Suppressor macrophage treated with lipopolysaccharide for 1 hour (primary cell): ENCODE measurements at regions not wholly inside any gene's neighbourhood (a gene's known extent, or its start where the extent isn't known, plus 50 kb on each side); places are given as distances from the start of the nearest gene placed in this dataset.
"Not testable (repeated sequence)": the region's sequence is repeated elsewhere in the genome, so short reads cannot be mapped to it uniquely, and the experiment has no call there.

Experiments
- DNase-seq, 3 donors: peaks; one replicate each; pipeline ENCODE4 v3.0.0-alpha.2; 2020 to 2022

DNA sequence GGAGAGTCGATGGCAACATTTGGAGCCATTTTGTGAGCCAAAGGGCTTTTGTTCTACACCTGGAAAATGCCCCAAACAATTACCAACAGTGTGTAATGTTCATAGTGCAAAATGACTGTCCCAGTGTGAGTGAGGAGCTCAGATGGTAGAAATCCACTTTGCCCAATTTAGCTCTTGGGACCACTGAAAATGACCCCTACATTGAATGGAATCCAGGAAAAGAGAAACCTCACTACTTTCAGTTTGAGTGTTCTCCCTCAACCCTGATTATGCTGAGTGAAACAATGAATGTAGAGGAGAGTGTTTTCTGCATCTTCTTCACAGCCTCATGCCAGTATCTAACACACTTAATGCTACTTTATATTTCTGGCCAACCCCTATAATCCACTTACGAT is 84.9 kb upstream of the NRN1 start:
- peak in 1 of 3 donors; percentile 4 for DNase-seq

DNA sequence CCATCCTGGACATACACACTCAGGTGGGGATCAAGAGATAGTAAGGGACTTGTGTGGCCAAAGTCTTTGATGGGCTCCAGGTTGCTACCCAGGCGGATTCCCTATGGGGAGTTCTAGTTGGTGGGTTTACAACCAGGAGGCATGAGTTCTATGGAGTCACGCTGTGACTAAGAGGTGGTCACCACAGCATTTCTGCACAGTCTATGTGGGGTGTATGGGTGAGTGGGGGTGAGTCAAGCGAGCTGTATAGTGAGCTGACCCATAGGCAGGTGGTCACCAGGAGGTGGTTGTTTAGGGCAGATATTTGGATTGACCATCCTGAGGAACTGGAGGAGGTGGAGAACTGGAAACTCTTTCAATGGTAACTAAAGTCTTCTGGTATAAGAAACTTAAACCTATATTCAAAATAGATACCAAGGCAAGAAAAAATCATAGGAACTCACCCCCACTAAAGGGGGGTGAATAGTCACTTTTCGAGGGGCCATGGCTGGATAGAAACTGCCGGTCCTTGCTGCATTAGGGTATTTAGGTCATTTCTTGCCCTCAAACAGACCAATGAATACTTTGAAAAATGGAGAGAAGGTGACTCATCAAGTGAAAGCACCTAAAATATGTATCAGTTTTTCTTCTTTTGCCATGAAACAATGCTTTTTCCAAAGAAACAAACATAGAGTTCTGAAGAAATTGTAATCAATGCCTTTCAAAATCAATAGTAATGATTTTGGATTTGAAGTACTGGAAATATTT is 84.3 kb upstream of the NRN1 start:
- DNase-seq, result peak in 2 of 3 donors; percentile 6 to 13

- peak; percentile 67 to 82 (median 78) for DNase-seq
Measured at GRCh38 chr6:6085928-6086668, 79.4 kb upstream of the NRN1 start.

DNA sequence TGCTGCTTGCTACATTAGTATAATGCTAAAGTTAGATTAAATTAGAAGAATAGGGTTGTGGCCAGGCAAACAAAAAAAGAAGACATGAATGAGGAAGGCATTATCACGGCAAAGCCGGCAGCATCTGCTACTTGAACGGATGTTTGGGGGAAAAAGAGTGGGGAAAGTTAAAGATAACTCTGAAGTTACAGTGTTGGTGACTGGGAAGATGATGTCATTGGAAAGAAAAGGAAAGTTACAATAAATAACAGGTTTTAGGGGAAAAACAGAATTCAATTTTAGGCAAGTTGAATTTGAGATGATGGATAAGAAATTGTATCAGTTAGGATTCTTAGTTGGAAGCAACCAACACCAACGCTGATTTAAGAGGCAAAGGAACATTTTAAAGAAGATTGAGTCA is 74.2 kb upstream of the NRN1 start:
- no peak for DNase-seq

- no peak for DNase-seq
Measured at GRCh38 chr6:6074190-6074589, 67.5 kb upstream of the NRN1 start.

- DNase-seq, result not testable (repeated sequence)
Measured at GRCh38 chr6:6068157-6068556, 61.4 kb upstream of the NRN1 start.

GRCh38 chr6:6058054-6058444 is 51.3 kb upstream of the NRN1 start:
- no peak for DNase-seq

GRCh38 chr6:6057442-6058053 is 50.8 kb upstream of the NRN1 start:
- DNase-seq, result peak; percentile 72 to 85 (median 79)
